ENCODE measurements at regions not wholly inside any gene's neighbourhood (a gene's known extent, or its start where the extent isn't known, plus 50 kb on each side); places are given as distances from the start of the nearest gene placed in this dataset.

GRCh38 chr17:79258041-79258440 is 183.4 kb downstream of the ENGASE start:
- H3K9me3 ChIP-seq (replicated peaks), result no peaks in the 10 kb centered on the region
- H3K27ac ChIP-seq, result no peak overlapping the region
- H3K36me3 ChIP-seq, result no peaks in the 10 kb centered on the region
- peaks cover 99% of the 10 kb centered on the region for H3K27me3 ChIP-seq (replicated peaks)
- DNase-seq (ENCODE audit: low read depth in 1 of 2, low spot score in 2 of 2), result no peak
- no peak overlapping the region for H3K4me3 ChIP-seq
- H3K4me1 ChIP-seq (replicated peaks), result no peaks in the 10 kb centered on the region

GRCh38 chr17:79255926-79256585 is 181.4 kb downstream of the ENGASE start:
- DNase-seq (ENCODE audit: low read depth in 1 of 2, low spot score in 2 of 2), result no peak
- H3K27me3 ChIP-seq (replicated peaks), result peaks cover 99% of the 10 kb centered on the region
- no peaks in the 10 kb centered on the region; the same call in 1 of the 2 replicates for H3K9me3 ChIP-seq (replicated peaks)
- no peaks in the 10 kb centered on the region for H3K36me3 ChIP-seq
- no peak overlapping the region for H3K27ac ChIP-seq
- H3K4me3 ChIP-seq, result no peak overlapping the region
- H3K4me1 ChIP-seq (replicated peaks), result no peaks in the 10 kb centered on the region

- Histone ChIP-seq H3K27ac (no peak overlapping the region), H3K9me3 (replicated peaks) (no peaks in the 10 kb centered on the region; the same call in 1 of the 2 replicates), H3K4me1 (replicated peaks) (no peaks in the 10 kb centered on the region), H3K4me3 (no peak overlapping the region), H3K36me3 (no peaks in the 10 kb centered on the region), H3K27me3 (replicated peaks) (peaks cover 97% of the 10 kb centered on the region)
- DNase-seq (ENCODE audit: low read depth in 1 of 2, low spot score in 2 of 2), result no peak
These were observed 180.8 kb downstream of the ENGASE start for GRCh38 chr17:79255456-79255855.

- Histone ChIP-seq H3K36me3 (no peaks in the 10 kb centered on the region), H3K27me3 (replicated peaks) (peaks cover 97% of the 10 kb centered on the region), H3K27ac (no peak overlapping the region), H3K9me3 (replicated peaks) (no peaks in the 10 kb centered on the region; the same call in 1 of the 2 replicates), H3K4me1 (replicated peaks) (no peaks in the 10 kb centered on the region), H3K4me3 (no peak overlapping the region)
- DNase-seq (ENCODE audit: low read depth in 1 of 2, low spot score in 2 of 2), result no peak
These were observed 180.4 kb downstream of the ENGASE start for GRCh38 chr17:79255046-79255445.

GRCh38 chr17:79252886-79253285 is 178.3 kb downstream of the ENGASE start:
- DNase-seq (ENCODE audit: low read depth in 1 of 2, low spot score in 2 of 2), result no peak
- Histone ChIP-seq H3K9me3 (replicated peaks) (no peaks in the 10 kb centered on the region; the same call in 1 of the 2 replicates), H3K4me3 (no peak overlapping the region), H3K27ac (no peak overlapping the region), H3K4me1 (replicated peaks) (no peaks in the 10 kb centered on the region), H3K27me3 (replicated peaks) (peaks cover 96% of the 10 kb centered on the region), H3K36me3 (no peaks in the 10 kb centered on the region)

GRCh38 chr17:79251824-79252223 is 177.2 kb downstream of the ENGASE start:
- H3K4me3 ChIP-seq, result no peak overlapping the region
- no peaks in the 10 kb centered on the region for H3K36me3 ChIP-seq
- no peaks in the 10 kb centered on the region; the same call in 1 of the 2 replicates for H3K9me3 ChIP-seq (replicated peaks)
- DNase-seq (ENCODE audit: low read depth in 1 of 2, low spot score in 2 of 2), result no peak
- H3K27ac ChIP-seq, result no peak overlapping the region
- no peaks in the 10 kb centered on the region for H3K4me1 ChIP-seq (replicated peaks)
- H3K27me3 ChIP-seq (replicated peaks), result peaks cover 93% of the 10 kb centered on the region

- Histone ChIP-seq H3K36me3 (no peaks in the 10 kb centered on the region), H3K27me3 (replicated peaks) (peaks cover 95% of the 10 kb centered on the region), H3K9me3 (replicated peaks) (no peaks in the 10 kb centered on the region; the same call in 1 of the 2 replicates), H3K4me1 (replicated peaks) (no peaks in the 10 kb centered on the region), H3K4me3 (no peak overlapping the region), H3K27ac (no peak overlapping the region)
- DNase-seq (ENCODE audit: low read depth in 1 of 2, low spot score in 2 of 2), result no peak
These were observed 175.4 kb downstream of the ENGASE start for GRCh38 chr17:79249929-79250521.

- no peak for DNase-seq (ENCODE audit: low read depth in 1 of 2, low spot score in 2 of 2)
- H3K36me3 ChIP-seq, result no peaks in the 10 kb centered on the region
- no peaks in the 10 kb centered on the region for H3K4me1 ChIP-seq (replicated peaks)
- H3K27me3 ChIP-seq (replicated peaks), result peaks cover 90% of the 10 kb centered on the region
- H3K9me3 ChIP-seq (replicated peaks), result no peaks in the 10 kb centered on the region; the same call in 1 of the 2 replicates
- H3K4me3 ChIP-seq, result no peak overlapping the region
- H3K27ac ChIP-seq, result no peak overlapping the region
These were observed 174.3 kb downstream of the ENGASE start for GRCh38 chr17:79248843-79249493.

GRCh38 chr17:79246225-79247190 is 171.9 kb downstream of the ENGASE start:
- Histone ChIP-seq H3K4me1 (replicated peaks) (no peaks in the 10 kb centered on the region), H3K9me3 (replicated peaks) (peaks cover 2% of the 10 kb centered on the region; the same call in 1 of the 2 replicates), H3K4me3 (no peak overlapping the region), H3K27me3 (replicated peaks) (peaks cover 89% of the 10 kb centered on the region), H3K36me3 (no peaks in the 10 kb centered on the region), H3K27ac (no peak overlapping the region)
- DNase-seq (ENCODE audit: low read depth in 1 of 2, low spot score in 2 of 2), result no peak

GRCh38 chr17:79244665-79245064 is 170.0 kb downstream of the ENGASE start:
- Histone ChIP-seq H3K36me3 (no peaks in the 10 kb centered on the region), H3K27me3 (replicated peaks) (peaks cover 85% of the 10 kb centered on the region), H3K4me1 (replicated peaks) (no peaks in the 10 kb centered on the region), H3K4me3 (no peak overlapping the region), H3K9me3 (replicated peaks) (peaks cover 2% of the 10 kb centered on the region; the same call in 1 of the 2 replicates), H3K27ac (no peak overlapping the region)
- no peak for DNase-seq (ENCODE audit: low read depth in 1 of 2, low spot score in 2 of 2)

- no peaks in the 10 kb centered on the region for H3K36me3 ChIP-seq
- peaks cover 85% of the 10 kb centered on the region for H3K27me3 ChIP-seq (replicated peaks)
- no peak overlapping the region for H3K27ac ChIP-seq
- no peaks in the 10 kb centered on the region for H3K4me1 ChIP-seq (replicated peaks)
- peaks cover 2% of the 10 kb centered on the region; the same call in 1 of the 2 replicates for H3K9me3 ChIP-seq (replicated peaks)
- no peak overlapping the region for H3K4me3 ChIP-seq
- no peak for DNase-seq (ENCODE audit: low read depth in 1 of 2, low spot score in 2 of 2)
These were observed 169.4 kb downstream of the ENGASE start for GRCh38 chr17:79243996-79244395.

GRCh38 chr17:79243603-79243990 is 169.0 kb downstream of the ENGASE start:
- no peak overlapping the region for H3K27ac ChIP-seq
- peaks cover 85% of the 10 kb centered on the region for H3K27me3 ChIP-seq (replicated peaks)
- H3K9me3 ChIP-seq (replicated peaks), result peaks cover 2% of the 10 kb centered on the region; the same call in 1 of the 2 replicates
- no peak overlapping the region for H3K4me3 ChIP-seq
- DNase-seq (ENCODE audit: low read depth in 1 of 2, low spot score in 2 of 2), result no peak
- no peaks in the 10 kb centered on the region for H3K4me1 ChIP-seq (replicated peaks)
- H3K36me3 ChIP-seq, result no peaks in the 10 kb centered on the region

- Histone ChIP-seq H3K27me3 (replicated peaks) (peaks cover 85% of the 10 kb centered on the region), H3K36me3 (no peaks in the 10 kb centered on the region)
These were observed 168.4 kb downstream of the ENGASE start for GRCh38 chr17:79242873-79243602.

More at GRCh38 chr17:79242873-79243602, 168.4 kb downstream of the ENGASE start:
- Histone ChIP-seq H3K27ac (no peak overlapping the region), H3K4me3 (no peak overlapping the region), H3K9me3 (replicated peaks) (peaks cover 2% of the 10 kb centered on the region; the same call in 1 of the 2 replicates), H3K4me1 (replicated peaks) (no peaks in the 10 kb centered on the region)
- no peak for DNase-seq (ENCODE audit: low read depth in 1 of 2, low spot score in 2 of 2)

All from SJSA1 (cell line).